ENCODE measurements at regions not wholly inside any gene's neighbourhood (a gene's known extent, or its start where the extent isn't known, plus 50 kb on each side); places are given as distances from the start of the nearest gene placed in this dataset.

DNA sequence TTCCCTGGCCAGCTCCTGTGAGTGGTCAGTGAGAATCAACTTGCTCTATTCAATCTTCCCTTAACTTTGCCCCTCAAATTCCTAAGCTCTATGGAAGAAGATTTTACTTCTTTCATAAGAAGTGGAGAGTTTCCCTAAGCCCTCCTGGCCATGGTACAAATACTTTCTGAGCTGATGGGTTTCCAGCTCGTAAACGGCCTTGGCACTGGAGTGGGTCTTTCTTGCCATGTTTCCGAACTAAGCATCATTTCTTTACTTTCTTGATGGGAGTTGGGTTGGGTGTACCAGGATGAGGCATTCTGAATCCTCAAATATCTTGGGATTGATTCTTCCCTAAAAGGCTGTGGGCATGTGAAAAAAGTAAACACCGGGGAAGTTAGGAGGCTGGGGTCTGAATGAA is 72.5 kb downstream of the ACKR3 start:
- Histone ChIP-seq H3K27ac (ENCODE audit: extremely low read length, insufficient read depth, low read length) (no peak overlapping the region), H3K4me1 (ENCODE audit: insufficient read depth, low read length) (peaks cover 15% of the 10 kb centered on the region; the same call in 1 of the 2 replicates), H3K79me2 (ENCODE audit: insufficient read depth, low read length) (no peaks in the 10 kb centered on the region), H3K9ac (ENCODE audit: insufficient read depth, low read depth, low read length) (no peak overlapping the region), H3K9me3 (ENCODE audit: low read length) (0 out of 2 replicates have a peak, but pooled peaks cover 9% of the 10 kb centered on the region), H3K36me3 (replicated peaks in 1 of 2; ENCODE audit: control insufficient read depth in 1 of 2, insufficient read depth in 2 of 2, low read length in 2 of 2) (no peaks in the 10 kb centered on the region), H4K20me1 (ENCODE audit: insufficient read depth, low read length) (no peaks in the 10 kb centered on the region), H3K4me2 (ENCODE audit: low read depth, low read length) (no peak overlapping the region), H3K27me3 (ENCODE audit: control insufficient read depth in 1 of 2, insufficient read depth in 2 of 2, low read length in 2 of 2) (peaks cover 0 to 10% of the 10 kb centered on the region in 2 experiments; a peak in 2 of 5 replicates), H3K4me3 (replicated peaks in 1 of 3; ENCODE audit: insufficient read depth in 1 of 3, low read depth in 2 of 3, low read length in 3 of 3) (no peak overlapping the region), H2AFZ (ENCODE audit: low read length) (no peak overlapping the region)
- CTCF ChIA-PET (ENCODE audit: low intra/inter-chr PET ratio, low total read pairs) = no interaction called here
- POLR2A ChIA-PET = no interaction called here
- no peak for DNase-seq (ENCODE audit: low spot score)
- in situ Hi-C loops (cut with HindIII; ENCODE audit: extremely low pct_ligation_motif_present, low pct_unique_long_range_greater_than_20kb) (no loop called here), intact Hi-C loops (cut with micrococcal nuclease; ENCODE audit: unreplicated experiment) (no loop called here)
- no peak for ATAC-seq
- FAIRE-seq = no peak
- 22% methylated on average over 4 of the region's 4 CpGs for WGBS (ENCODE audit: low lambda C conversion rate)
- no TSS peak for BruUV-seq (replicated peaks)
- TF ChIP-seq SIN3A (IDR thresholded peaks at IDR 0.05; ENCODE audit: borderline replicate concordance, low read depth, low read length) (no peak), ZNF749 (CRISPR knock-in tag; IDR thresholded peaks at IDR 0.05; ENCODE audit: borderline replicate concordance) (no peak), AKAP8 (CRISPR knock-in tag; IDR thresholded peaks at IDR 0.05) (no peak), NFE2L2 (IDR thresholded peaks at IDR 0.05; ENCODE audit: low read length) (no peak), ZNF333 (CRISPR knock-in tag; IDR thresholded peaks at IDR 0.05; ENCODE audit: borderline replicate concordance) (no peak), ZFP36L1 (CRISPR knock-in tag; IDR thresholded peaks at IDR 0.05) (no peak), ETV6 (CRISPR knock-in tag; conservative IDR thresholded peaks at IDR 0.05) (no peak), EEA1 (CRISPR knock-in tag; IDR thresholded peaks at IDR 0.05; ENCODE audit: borderline replicate concordance) (no peak), TAF15 (IDR thresholded peaks at IDR 0.05; ENCODE audit: low read depth, low read length, poor library complexity, severe bottlenecking) (no peak), REXO4 (CRISPR knock-in tag; IDR thresholded peaks at IDR 0.05; ENCODE audit: borderline replicate concordance) (no peak)
- TF ChIP-seq, protein P1, sequence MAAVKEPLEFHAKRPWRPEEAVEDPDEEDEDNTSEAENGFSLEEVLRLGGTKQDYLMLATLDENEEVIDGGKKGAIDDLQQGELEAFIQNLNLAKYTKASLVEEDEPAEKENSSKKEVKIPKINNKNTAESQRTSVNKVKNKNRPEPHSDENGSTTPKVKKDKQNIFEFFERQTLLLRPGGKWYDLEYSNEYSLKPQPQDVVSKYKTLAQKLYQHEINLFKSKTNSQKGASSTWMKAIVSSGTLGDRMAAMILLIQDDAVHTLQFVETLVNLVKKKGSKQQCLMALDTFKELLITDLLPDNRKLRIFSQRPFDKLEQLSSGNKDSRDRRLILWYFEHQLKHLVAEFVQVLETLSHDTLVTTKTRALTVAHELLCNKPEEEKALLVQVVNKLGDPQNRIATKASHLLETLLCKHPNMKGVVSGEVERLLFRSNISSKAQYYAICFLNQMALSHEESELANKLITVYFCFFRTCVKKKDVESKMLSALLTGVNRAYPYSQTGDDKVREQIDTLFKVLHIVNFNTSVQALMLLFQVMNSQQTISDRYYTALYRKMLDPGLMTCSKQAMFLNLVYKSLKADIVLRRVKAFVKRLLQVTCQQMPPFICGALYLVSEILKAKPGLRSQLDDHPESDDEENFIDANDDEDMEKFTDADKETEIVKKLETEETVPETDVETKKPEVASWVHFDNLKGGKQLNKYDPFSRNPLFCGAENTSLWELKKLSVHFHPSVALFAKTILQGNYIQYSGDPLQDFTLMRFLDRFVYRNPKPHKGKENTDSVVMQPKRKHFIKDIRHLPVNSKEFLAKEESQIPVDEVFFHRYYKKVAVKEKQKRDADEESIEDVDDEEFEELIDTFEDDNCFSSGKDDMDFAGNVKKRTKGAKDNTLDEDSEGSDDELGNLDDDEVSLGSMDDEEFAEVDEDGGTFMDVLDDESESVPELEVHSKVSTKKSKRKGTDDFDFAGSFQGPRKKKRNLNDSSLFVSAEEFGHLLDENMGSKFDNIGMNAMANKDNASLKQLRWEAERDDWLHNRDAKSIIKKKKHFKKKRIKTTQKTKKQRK (IDR thresholded peaks at IDR 0.05; ENCODE audit: low read length) = no peak
- TF ChIP-seq, protein P2, sequence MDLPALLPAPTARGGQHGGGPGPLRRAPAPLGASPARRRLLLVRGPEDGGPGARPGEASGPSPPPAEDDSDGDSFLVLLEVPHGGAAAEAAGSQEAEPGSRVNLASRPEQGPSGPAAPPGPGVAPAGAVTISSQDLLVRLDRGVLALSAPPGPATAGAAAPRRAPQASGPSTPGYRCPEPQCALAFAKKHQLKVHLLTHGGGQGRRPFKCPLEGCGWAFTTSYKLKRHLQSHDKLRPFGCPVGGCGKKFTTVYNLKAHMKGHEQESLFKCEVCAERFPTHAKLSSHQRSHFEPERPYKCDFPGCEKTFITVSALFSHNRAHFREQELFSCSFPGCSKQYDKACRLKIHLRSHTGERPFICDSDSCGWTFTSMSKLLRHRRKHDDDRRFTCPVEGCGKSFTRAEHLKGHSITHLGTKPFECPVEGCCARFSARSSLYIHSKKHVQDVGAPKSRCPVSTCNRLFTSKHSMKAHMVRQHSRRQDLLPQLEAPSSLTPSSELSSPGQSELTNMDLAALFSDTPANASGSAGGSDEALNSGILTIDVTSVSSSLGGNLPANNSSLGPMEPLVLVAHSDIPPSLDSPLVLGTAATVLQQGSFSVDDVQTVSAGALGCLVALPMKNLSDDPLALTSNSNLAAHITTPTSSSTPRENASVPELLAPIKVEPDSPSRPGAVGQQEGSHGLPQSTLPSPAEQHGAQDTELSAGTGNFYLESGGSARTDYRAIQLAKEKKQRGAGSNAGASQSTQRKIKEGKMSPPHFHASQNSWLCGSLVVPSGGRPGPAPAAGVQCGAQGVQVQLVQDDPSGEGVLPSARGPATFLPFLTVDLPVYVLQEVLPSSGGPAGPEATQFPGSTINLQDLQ (CRISPR knock-in tag; IDR thresholded peaks at IDR 0.05) = no peak
- TF ChIP-seq, protein P3, sequence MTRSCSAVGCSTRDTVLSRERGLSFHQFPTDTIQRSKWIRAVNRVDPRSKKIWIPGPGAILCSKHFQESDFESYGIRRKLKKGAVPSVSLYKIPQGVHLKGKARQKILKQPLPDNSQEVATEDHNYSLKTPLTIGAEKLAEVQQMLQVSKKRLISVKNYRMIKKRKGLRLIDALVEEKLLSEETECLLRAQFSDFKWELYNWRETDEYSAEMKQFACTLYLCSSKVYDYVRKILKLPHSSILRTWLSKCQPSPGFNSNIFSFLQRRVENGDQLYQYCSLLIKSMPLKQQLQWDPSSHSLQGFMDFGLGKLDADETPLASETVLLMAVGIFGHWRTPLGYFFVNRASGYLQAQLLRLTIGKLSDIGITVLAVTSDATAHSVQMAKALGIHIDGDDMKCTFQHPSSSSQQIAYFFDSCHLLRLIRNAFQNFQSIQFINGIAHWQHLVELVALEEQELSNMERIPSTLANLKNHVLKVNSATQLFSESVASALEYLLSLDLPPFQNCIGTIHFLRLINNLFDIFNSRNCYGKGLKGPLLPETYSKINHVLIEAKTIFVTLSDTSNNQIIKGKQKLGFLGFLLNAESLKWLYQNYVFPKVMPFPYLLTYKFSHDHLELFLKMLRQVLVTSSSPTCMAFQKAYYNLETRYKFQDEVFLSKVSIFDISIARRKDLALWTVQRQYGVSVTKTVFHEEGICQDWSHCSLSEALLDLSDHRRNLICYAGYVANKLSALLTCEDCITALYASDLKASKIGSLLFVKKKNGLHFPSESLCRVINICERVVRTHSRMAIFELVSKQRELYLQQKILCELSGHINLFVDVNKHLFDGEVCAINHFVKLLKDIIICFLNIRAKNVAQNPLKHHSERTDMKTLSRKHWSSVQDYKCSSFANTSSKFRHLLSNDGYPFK (CRISPR knock-in tag; IDR thresholded peaks at IDR 0.05; ENCODE audit: borderline replicate concordance) = no peak
- TF ChIP-seq, protein P4, sequence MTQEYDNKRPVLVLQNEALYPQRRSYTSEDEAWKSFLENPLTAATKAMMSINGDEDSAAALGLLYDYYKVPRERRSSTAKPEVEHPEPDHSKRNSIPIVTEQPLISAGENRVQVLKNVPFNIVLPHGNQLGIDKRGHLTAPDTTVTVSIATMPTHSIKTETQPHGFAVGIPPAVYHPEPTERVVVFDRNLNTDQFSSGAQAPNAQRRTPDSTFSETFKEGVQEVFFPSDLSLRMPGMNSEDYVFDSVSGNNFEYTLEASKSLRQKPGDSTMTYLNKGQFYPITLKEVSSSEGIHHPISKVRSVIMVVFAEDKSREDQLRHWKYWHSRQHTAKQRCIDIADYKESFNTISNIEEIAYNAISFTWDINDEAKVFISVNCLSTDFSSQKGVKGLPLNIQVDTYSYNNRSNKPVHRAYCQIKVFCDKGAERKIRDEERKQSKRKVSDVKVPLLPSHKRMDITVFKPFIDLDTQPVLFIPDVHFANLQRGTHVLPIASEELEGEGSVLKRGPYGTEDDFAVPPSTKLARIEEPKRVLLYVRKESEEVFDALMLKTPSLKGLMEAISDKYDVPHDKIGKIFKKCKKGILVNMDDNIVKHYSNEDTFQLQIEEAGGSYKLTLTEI (CRISPR knock-in tag; conservative IDR thresholded peaks at IDR 0.05) = no peak

Measured in HepG2 (cell line).